GM23248 (cell line): ENCODE measurements at regions not wholly inside any gene's neighbourhood (a gene's known extent, or its start where the extent isn't known, plus 50 kb on each side); places are given as distances from the start of the nearest gene placed in this dataset.

Experiments used
- EZH2 ChIP-seq: fragments of 200-600 bp; sonication (generic); IDR thresholded peaks from 2 replicates; pipeline ENCODE4 v1.6.1; 2018; ENCODE audit warnings: antibody characterized with exemption, mild to moderate bottlenecking; ENCODE audit not compliant: insufficient read depth, poor library complexity, severe bottlenecking
- EZH2phosphoT487 ChIP-seq: fragments of 200-600 bp; sonication (generic); IDR thresholded peaks from 2 replicates; pipeline ENCODE4 v1.6.1; 2018; ENCODE audit warnings: antibody characterized with exemption, moderate library complexity, mild to moderate bottlenecking, low read depth; ENCODE audit not compliant: insufficient read depth

DNA sequence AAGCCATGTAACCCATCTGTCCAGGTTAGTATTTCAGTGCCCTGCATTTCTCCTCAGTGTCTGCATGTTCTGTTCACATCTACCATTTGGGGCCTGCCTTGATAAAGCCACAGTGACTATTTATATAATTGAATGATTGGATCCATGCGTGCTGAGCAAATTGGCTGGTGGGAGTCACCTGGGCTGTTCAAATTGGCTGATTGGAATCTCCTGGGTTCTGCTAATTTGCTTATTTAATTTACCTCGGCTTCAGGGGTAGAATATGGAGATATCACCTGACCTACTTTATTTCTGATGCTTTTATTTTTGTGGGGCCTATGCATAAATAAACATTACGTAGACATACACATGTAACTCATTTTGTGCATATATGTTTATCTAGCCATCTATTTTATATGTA, 167.7 kb downstream of the ZNF486 start:
- TF ChIP-seq EZH2 (no peak), EZH2phosphoT487 (no peak)
